OCI-LY3 (cell line): ENCODE measurements at regions not wholly inside any gene's neighbourhood (a gene's known extent, or its start where the extent isn't known, plus 50 kb on each side); places are given as distances from the start of the nearest gene placed in this dataset.

Source experiments
- EZH2phosphoT487 ChIP-seq: fragments of 200-600 bp; shearing (Covaris generic); IDR thresholded peaks from 2 replicates; pipeline ENCODE4 v1.6.1; 2018; ENCODE audit warnings: antibody characterized with exemption, mixed run types, low read depth
- TF ChIP-seq, protein P1 (sequence below): fragments of 200-600, 300-600 bp; sonication (generic); IDR thresholded peaks from 2 replicates; pipeline ENCODE4 v1.5.1; 2014; ENCODE audit warnings: antibody characterized with exemption, low read length, low read depth

DNA sequence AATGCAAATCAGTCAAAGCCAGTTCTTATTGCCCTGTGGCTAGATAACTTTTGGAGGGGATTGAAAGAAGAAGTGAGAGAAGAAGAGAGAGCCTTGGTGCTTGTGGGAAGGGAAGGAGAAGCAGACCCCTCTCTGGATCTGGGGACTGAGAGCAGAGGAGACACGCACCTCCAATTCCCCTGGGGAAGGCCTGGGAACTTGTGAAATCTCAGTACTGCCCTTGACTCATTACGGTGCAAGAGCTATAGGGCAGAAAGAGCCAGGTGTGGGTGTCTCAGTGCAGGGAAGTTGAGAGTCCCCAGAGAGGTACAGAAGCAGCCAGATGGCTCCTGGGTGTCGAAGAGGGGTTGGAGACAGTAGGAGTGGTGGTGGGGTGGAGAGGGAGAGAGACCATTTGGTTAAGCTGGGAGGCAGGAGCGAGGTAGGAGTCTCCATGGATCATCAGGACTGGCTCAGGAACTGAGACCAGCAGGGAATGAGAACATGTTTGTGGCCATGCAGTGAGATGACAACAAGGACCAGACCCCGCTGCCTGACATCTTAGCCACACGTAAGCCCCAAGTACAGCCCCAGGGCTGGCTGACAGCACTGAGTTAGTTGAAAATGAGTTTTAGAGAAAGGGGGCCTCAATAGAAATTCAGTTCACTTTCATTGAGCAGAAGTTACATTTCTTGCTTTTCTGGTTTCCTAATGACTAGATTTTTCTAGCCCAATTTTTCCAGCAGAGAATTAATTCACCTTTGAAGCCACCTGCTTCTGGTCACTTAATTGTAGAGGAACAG, 238.2 kb downstream of the BUB3 start:
- TF ChIP-seq, protein P1, sequence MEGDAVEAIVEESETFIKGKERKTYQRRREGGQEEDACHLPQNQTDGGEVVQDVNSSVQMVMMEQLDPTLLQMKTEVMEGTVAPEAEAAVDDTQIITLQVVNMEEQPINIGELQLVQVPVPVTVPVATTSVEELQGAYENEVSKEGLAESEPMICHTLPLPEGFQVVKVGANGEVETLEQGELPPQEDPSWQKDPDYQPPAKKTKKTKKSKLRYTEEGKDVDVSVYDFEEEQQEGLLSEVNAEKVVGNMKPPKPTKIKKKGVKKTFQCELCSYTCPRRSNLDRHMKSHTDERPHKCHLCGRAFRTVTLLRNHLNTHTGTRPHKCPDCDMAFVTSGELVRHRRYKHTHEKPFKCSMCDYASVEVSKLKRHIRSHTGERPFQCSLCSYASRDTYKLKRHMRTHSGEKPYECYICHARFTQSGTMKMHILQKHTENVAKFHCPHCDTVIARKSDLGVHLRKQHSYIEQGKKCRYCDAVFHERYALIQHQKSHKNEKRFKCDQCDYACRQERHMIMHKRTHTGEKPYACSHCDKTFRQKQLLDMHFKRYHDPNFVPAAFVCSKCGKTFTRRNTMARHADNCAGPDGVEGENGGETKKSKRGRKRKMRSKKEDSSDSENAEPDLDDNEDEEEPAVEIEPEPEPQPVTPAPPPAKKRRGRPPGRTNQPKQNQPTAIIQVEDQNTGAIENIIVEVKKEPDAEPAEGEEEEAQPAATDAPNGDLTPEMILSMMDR, result no peak
- no peak for TF ChIP-seq EZH2phosphoT487
